ENCODE measurements at regions not wholly inside any gene's neighbourhood (a gene's known extent, or its start where the extent isn't known, plus 50 kb on each side); places are given as distances from the start of the nearest gene placed in this dataset.

DNA sequence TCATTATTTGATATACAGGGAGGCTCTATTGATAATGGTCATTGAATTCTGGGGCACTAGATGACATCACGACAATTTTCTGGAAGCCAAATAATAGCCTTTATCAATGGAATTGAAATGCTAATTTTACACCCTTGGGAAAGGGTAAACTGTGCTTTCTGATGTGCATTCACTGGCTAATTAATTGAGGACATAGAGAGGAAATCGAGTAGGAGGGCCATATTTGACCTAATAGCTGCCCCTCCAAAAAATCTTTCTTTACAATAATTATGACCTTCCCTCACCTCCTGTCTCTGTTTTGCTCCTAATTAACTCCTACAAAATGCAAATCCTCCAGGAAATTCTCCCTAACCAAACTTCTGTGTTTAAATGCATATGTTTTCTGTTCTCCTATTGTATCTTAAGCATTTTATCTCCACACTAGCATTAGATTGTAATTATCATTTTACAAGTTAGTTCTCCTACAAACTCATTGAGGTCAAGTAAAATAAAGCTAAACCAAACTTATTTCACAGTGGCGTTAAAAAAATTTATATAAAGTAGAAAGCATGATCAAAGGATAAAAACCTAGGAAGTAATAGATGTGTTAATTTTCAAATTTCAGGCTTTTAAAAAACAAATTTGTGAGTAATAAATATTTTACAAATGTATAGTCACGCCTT is 1414.0 kb upstream of the AGA start:
- no peak overlapping the region for H3K27ac ChIP-seq
- intact Hi-C loops (cut with DNase I; ENCODE audit: low total_unique reads) = no loop called here
- TF ChIP-seq, protein P1, sequence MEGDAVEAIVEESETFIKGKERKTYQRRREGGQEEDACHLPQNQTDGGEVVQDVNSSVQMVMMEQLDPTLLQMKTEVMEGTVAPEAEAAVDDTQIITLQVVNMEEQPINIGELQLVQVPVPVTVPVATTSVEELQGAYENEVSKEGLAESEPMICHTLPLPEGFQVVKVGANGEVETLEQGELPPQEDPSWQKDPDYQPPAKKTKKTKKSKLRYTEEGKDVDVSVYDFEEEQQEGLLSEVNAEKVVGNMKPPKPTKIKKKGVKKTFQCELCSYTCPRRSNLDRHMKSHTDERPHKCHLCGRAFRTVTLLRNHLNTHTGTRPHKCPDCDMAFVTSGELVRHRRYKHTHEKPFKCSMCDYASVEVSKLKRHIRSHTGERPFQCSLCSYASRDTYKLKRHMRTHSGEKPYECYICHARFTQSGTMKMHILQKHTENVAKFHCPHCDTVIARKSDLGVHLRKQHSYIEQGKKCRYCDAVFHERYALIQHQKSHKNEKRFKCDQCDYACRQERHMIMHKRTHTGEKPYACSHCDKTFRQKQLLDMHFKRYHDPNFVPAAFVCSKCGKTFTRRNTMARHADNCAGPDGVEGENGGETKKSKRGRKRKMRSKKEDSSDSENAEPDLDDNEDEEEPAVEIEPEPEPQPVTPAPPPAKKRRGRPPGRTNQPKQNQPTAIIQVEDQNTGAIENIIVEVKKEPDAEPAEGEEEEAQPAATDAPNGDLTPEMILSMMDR (IDR thresholded peaks at IDR 0.05 in 8 of 11, conservative IDR thresholded peaks at IDR 0.05 in 3 of 11) = no peak
- TF ChIP-seq POLR2AphosphoS5 (IDR thresholded peaks at IDR 0.05) (no peak), POLR2A (IDR thresholded peaks at IDR 0.05) (no peak)
- no peaks in the 10 kb centered on the region for H3K4me1 ChIP-seq
- no peaks in the 10 kb centered on the region for H3K36me3 ChIP-seq
- no peak overlapping the region for H3K4me3 ChIP-seq
- no peak for DNase-seq
- H3K27me3 ChIP-seq (replicated peaks in 1 of 7) = no peaks in the 10 kb centered on the region
- 69 to 74% (median 72%) methylated on average over 4 of the region's 4 CpGs for WGBS, 5 donors
- peaks cover 0 to 8% (median 0%) of the 10 kb centered on the region in 8 donors for H3K9me3 ChIP-seq

DNA sequence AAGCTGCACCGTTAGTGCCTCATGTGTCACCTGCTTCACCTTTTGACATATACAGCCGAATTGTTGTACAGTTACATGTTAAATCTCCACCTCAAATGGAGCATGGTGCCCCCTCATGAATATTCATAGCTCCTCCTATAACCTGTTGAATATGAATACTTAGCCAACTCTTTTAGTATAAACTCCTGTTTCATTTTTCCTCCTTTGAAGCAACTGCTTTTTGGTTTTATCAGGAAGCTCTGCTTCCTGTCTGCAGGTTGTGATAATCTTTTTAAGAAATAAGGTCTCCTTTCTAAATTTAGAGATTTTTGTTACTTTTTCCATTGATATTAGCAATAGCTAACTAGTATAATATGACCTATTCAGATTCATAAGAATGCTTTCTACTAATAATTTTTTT is 1429.2 kb upstream of the AGA start:
- no peaks in the 10 kb centered on the region for H3K4me1 ChIP-seq
- no peaks in the 10 kb centered on the region for H3K36me3 ChIP-seq
- H3K27ac ChIP-seq = no peak overlapping the region
- no peak for DNase-seq
- H3K9me3 ChIP-seq = no peaks in the 10 kb centered on the region
- no peaks in the 10 kb centered on the region for H3K27me3 ChIP-seq (replicated peaks in 1 of 7)
- H3K4me3 ChIP-seq = no peak overlapping the region
- intact Hi-C loops (cut with DNase I; ENCODE audit: low total_unique reads) = no loop called here
- no peak for TF ChIP-seq POLR2AphosphoS5 (IDR thresholded peaks at IDR 0.05)
- no peak for TF ChIP-seq POLR2A (IDR thresholded peaks at IDR 0.05)
- TF ChIP-seq, protein P1 (IDR thresholded peaks at IDR 0.05 in 8 of 11, conservative IDR thresholded peaks at IDR 0.05 in 3 of 11) = no peak
- WGBS, 5 donors = 3 to 39% (median 20%) methylated on average over 2 of the region's 2 CpGs

DNA sequence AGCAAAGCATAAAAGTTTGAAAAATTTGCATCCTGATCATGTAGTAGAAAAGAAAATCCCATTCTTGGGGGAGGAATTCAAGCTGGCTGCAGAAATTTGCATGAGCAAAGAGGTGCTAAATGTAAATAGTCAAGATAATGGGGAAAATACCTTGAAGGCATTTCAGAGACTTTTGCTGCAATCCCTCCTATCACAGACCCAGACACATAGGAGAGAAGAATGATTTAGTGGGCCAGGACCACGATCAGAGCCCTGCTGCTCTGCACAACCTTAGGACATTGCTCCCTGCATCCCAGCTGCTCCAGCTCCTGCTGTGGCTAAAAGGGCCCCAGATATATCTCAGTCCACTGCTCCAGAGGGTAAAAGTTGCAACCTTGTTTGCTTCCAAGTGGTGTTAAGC is 1439.7 kb upstream of the AGA start:
- TF ChIP-seq POLR2AphosphoS5 (IDR thresholded peaks at IDR 0.05) (no peak), POLR2A (IDR thresholded peaks at IDR 0.05) (no peak)
- TF ChIP-seq, protein P1 (IDR thresholded peaks at IDR 0.05 in 8 of 11, conservative IDR thresholded peaks at IDR 0.05 in 3 of 11) = no peak
- no peaks in the 10 kb centered on the region for H3K4me1 ChIP-seq
- WGBS, 5 donors = 21 to 57% (median 50%) methylated on average over 1 of the region's 1 CpG
- intact Hi-C loops (cut with DNase I; ENCODE audit: low total_unique reads) = no loop called here
- H3K27ac ChIP-seq = no peak overlapping the region
- no peak overlapping the region for H3K4me3 ChIP-seq
- H3K27me3 ChIP-seq (replicated peaks in 1 of 7) = no peaks in the 10 kb centered on the region
- peaks cover 4 to 37% (median 26%) of the 10 kb centered on the region in 8 donors for H3K9me3 ChIP-seq
- H3K36me3 ChIP-seq = no peaks in the 10 kb centered on the region
- no peak for DNase-seq

DNA sequence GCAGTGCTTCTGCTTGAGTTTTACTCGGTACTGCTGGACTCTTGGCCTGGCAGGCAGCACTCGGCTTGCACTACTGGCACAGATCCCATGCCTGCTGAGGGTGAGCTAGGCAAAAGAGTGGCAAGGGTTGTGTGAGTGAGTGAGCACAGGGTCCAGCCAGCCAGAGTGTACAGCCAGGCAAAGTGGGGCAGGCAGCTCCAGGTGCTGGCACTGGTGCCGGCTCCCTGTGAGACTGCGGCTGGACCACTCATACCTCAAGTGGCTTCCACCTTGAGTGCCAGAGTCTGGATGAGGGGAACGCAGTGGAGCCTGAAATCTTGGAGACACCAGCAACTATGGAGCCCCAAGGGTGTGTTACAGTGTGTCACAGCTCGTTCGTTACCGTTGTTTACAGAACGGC is 1451.9 kb upstream of the AGA start:
- Histone ChIP-seq H3K4me3 (no peak overlapping the region), H3K4me1 (no peaks in the 10 kb centered on the region), H3K36me3 (no peaks in the 10 kb centered on the region), H3K9me3 (peaks cover 0 to 21% (median 0%) of the 10 kb centered on the region in 8 donors), H3K27ac (no peak overlapping the region), H3K27me3 (replicated peaks in 1 of 7) (no peaks in the 10 kb centered on the region)
- 88 to 94% (median 91%) methylated on average over 9 of the region's 9 CpGs for WGBS, 5 donors
- intact Hi-C loops (cut with DNase I; ENCODE audit: low total_unique reads) = no loop called here
- DNase-seq = peak; percentile 56
- TF ChIP-seq POLR2A (IDR thresholded peaks at IDR 0.05) (no peak), POLR2AphosphoS5 (IDR thresholded peaks at IDR 0.05) (no peak)
- TF ChIP-seq, protein P1 (IDR thresholded peaks at IDR 0.05 in 8 of 11, conservative IDR thresholded peaks at IDR 0.05 in 3 of 11) = no peak
